NB4 (cell line): ENCODE measurements at regions not wholly inside any gene's neighbourhood (a gene's known extent, or its start where the extent isn't known, plus 50 kb on each side); places are given as distances from the start of the nearest gene placed in this dataset.

Source experiments
- CTCF ChIP-seq: IDR thresholded peaks from one replicate; pipeline ENCODE4 v1.5.1; 2012; ENCODE audit warnings: low read depth, low read length
- MAX ChIP-seq: IDR thresholded peaks from 2 replicates; pipeline ENCODE4 v1.6.1; 2011; ENCODE audit warnings: low read depth, low read length
- MYC ChIP-seq: IDR thresholded peaks from 2 replicates; pipeline ENCODE4 v1.6.1; 2011; ENCODE audit warnings: low read depth, low read length
- POLR2A ChIP-seq: IDR thresholded peaks from 2 replicates; pipeline ENCODE4 v1.6.1; 2011; ENCODE audit warnings: mild to moderate bottlenecking; ENCODE audit not compliant: insufficient read length; ENCODE audit errors: extremely low read depth

- TF ChIP-seq CTCF (no peak), MAX (no peak), POLR2A (no peak), MYC (no peak)
Observed at GRCh38 chr11:131042041-131042390, 125.7 kb upstream of the SNX19 start.
